A549 (cell line): ENCODE measurements at regions not wholly inside any gene's neighbourhood (a gene's known extent, or its start where the extent isn't known, plus 50 kb on each side); places are given as distances from the start of the nearest gene placed in this dataset.

Source experiments
- ATAC-seq, 2 experiments: fragments of 200-7000 bp in 1 of 2; fragments of >200 bp in 1 of 2; cut with Nextera tagmentation in 1 of 2; cut with Tn5 transposase in 1 of 2; 3 replicates each; pipeline versions ENCODE4 v1.8.0 to v1.9.1; 2018 to 2020; ENCODE audit warnings: mild to moderate bottlenecking in 1 of 2, moderate library complexity in 1 of 2
- CTCF ChIA-PET: fragments of 300-600 bp; sonication (Branson Sonifier 250); formaldehyde crosslinking; extraction: SDS; loops from one replicate; lab custom pipeline; 2021; ENCODE audit warnings: antibody characterized with exemption, inconsistent platforms; lab: Yijun Ruan, JAX
- POLR2A ChIA-PET: fragments of 350-600 bp; formaldehyde crosslinking; extraction: SDS; loops from one replicate; lab custom pipeline; 2021; ENCODE audit warnings: antibody characterized with exemption, inconsistent platforms; lab: Yijun Ruan, JAX
- DNase-seq, 2 experiments: peaks; one replicate each; pipeline versions ENCODE4 v3.0.0 to v3.0.0-alpha.2; 2011 to 2016; ENCODE audit warnings: low read depth in 1 of 2, low spot score in 1 of 2
- FAIRE-seq: peaks from 2 replicates; lab custom pipeline; 2011; peaks lifted over from hg19 to GRCh38; lab: Jason Lieb, UNC
- H3K27ac ChIP-seq, 2 experiments: fragments of >200 bp; sonication (Bioruptor Twin); formaldehyde crosslinking; 3 replicates each; pipeline ENCODE4 v1.5.1; 2016 to 2017
- H3K4me1 ChIP-seq: fragments of >200 bp; sonication (Bioruptor Twin); formaldehyde crosslinking; 3 replicates; pipeline ENCODE4 v1.6.1; 2016
- H3K4me2 ChIP-seq: fragments of >200 bp; sonication (Bioruptor Twin); formaldehyde crosslinking; 3 replicates; pipeline ENCODE4 v1.6.1; 2016
- H3K4me3 ChIP-seq: fragments of >200 bp; sonication (Bioruptor Twin); formaldehyde crosslinking; 3 replicates; pipeline ENCODE4 v1.5.1; 2016
- H3K9me3 ChIP-seq: fragments of >200 bp; sonication (Bioruptor Twin); formaldehyde crosslinking; 3 replicates; pipeline ENCODE4 v1.6.1; 2016
- BHLHE40 ChIP-seq: IDR thresholded peaks from 2 replicates; pipeline ENCODE4 v1.6.1; 2012; ENCODE audit warnings: low read depth, low read length, inconsistent platforms
- EHF ChIP-seq: fragments of 250-450 bp; sonication (Bioruptor Pico); IDR thresholded peaks from 2 replicates; pipeline ENCODE4 v1.5.0; 2020; ENCODE audit warnings: mild to moderate bottlenecking
- ESRRA ChIP-seq: fragments of 150-350 bp; IDR thresholded peaks from 2 replicates; pipeline ENCODE4 v1.6.1; 2014; ENCODE audit warnings: mild to moderate bottlenecking, low read length, borderline replicate concordance
- FOSB ChIP-seq: fragments of 250-450 bp; sonication (Bioruptor Pico); IDR thresholded peaks from 2 replicates; pipeline ENCODE4 v1.5.0; 2020; ENCODE audit warnings: mild to moderate bottlenecking, moderate library complexity
- HEYL ChIP-seq: fragments of 250-450 bp; sonication (Bioruptor Pico); IDR thresholded peaks from 2 replicates; pipeline ENCODE4 v1.8.0; 2021; ENCODE audit warnings: mild to moderate bottlenecking, moderate library complexity
- MAZ ChIP-seq: fragments of 150-350 bp; IDR thresholded peaks from 2 replicates; pipeline ENCODE4 v1.6.1; 2014; ENCODE audit warnings: antibody characterized with exemption, low read depth, low read length, borderline replicate concordance
- MYC ChIP-seq: IDR thresholded peaks from 2 replicates; pipeline ENCODE4 v1.6.1; 2012; ENCODE audit warnings: mild to moderate bottlenecking, inconsistent platforms, low read length, improper control_type of control experiment, borderline replicate concordance
- NFE2L2 ChIP-seq: fragments of 150-350 bp; conservative IDR thresholded peaks from 2 replicates; pipeline ENCODE4 v1.6.1; 2014; ENCODE audit warnings: low read length
- POLR2A ChIP-seq: IDR thresholded peaks from 2 replicates; pipeline ENCODE4 v1.6.1; 2012; ENCODE audit warnings: mild to moderate bottlenecking, low read length
- POLR2AphosphoS2 ChIP-seq: conservative IDR thresholded peaks from 2 replicates; pipeline ENCODE4 v1.6.1; 2012; ENCODE audit warnings: low read length, improper control_type of control experiment, inconsistent platforms
- RFX5 ChIP-seq: fragments of 450-650 bp; IDR thresholded peaks from 2 replicates; pipeline ENCODE4 v1.7.1; 2014; ENCODE audit warnings: antibody characterized with exemption, mild to moderate bottlenecking, moderate library complexity
- TP53 ChIP-seq: fragments of 250-450 bp; sonication (Bioruptor Pico); IDR thresholded peaks from 2 replicates; pipeline ENCODE4 v1.5.0; 2021; ENCODE audit warnings: mild to moderate bottlenecking, moderate library complexity
- ZSCAN20 ChIP-seq: fragments of 250-450 bp; sonication (Bioruptor Pico); IDR thresholded peaks from 2 replicates; pipeline ENCODE4 v1.8.0; 2022; ENCODE audit warnings: mild to moderate bottlenecking, moderate library complexity
- WGBS: methylation state at CpG from one replicate; pipeline ENCODE4 v1.1.6; 2017; ENCODE audit errors: missing lambda C conversion rate; 5-methylcytosine and 5-hydroxymethylcytosine counted together
- TF ChIP-seq, protein P1 (sequence below): fragments of >200 bp; sonication (Bioruptor Twin); formaldehyde crosslinking; IDR thresholded peaks from 2 replicates; pipeline ENCODE4 v1.6.1; 2016
- TF ChIP-seq, protein P2 (sequence below): fragments of >200 bp; sonication (Bioruptor Twin); formaldehyde crosslinking; IDR thresholded peaks from 3 replicates; pipeline ENCODE4 v1.5.1; 2016
- TF ChIP-seq, protein P3 (sequence below): IDR thresholded peaks from 2 replicates; pipeline ENCODE4 v1.6.1; 2012; ENCODE audit warnings: low read depth, borderline replicate concordance
- TF ChIP-seq, protein P4 (sequence below): fragments of 250-450 bp; sonication (Bioruptor Pico); IDR thresholded peaks from 2 replicates; pipeline ENCODE4 v1.5.0; 2020; ENCODE audit warnings: low read depth, mild to moderate bottlenecking, moderate library complexity
- TF ChIP-seq, protein P5 (sequence below): fragments of >200 bp; sonication (Bioruptor Twin); formaldehyde crosslinking; IDR thresholded peaks from 3 replicates; pipeline ENCODE4 v1.6.1; 2016

DNA sequence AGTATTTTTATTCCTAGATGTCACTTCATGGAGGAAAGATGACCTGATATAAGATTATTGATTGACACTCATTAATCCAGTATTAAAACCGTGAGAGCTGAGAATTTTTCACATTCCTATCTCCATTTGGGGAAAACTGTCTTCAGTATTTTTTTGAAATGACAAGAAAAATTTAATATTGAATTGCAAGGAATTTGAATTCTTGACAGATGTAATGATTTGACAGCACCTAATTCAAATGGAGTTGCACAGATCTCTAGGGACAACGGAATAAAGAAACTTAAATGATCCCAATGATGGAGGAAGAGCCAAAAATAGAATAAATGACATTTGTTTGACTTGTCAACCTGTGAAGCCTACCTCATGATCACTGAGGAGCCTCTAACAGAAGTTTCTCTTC lies 1591.4 kb downstream of the HACE1 start (continued):
- TF ChIP-seq MYC (no peak), BHLHE40 (no peak)
- TF ChIP-seq, all 56 proteins: peak for 0

DNA sequence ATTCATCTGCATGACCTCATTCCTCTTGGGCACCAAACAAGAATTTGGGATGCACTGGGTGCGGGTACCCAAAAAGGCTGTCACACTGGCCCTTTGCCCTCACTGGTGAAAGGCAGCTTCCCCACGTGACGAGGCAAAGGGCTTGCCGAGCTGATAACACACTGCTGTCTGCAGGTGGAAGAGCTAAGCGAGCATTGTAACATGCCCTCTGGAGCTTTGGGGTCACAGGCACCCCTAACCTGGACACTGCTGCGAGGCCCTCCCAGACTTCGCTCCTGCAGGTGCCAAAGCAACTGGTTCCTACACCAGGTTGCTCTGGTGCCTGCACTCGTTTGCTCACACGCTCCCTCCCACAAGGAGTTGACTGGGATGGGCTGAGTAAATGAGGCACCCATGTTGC lies 1595.7 kb downstream of the HACE1 start:
- no peak for DNase-seq
- H3K27ac ChIP-seq, result no peak overlapping the region
- H3K4me2 ChIP-seq, result no peak overlapping the region
- H3K4me3 ChIP-seq, result no peak overlapping the region
- no peak for ATAC-seq
- TF ChIP-seq FOSB (CRISPR knock-in tag), result no peak
- TF ChIP-seq, protein P1, sequence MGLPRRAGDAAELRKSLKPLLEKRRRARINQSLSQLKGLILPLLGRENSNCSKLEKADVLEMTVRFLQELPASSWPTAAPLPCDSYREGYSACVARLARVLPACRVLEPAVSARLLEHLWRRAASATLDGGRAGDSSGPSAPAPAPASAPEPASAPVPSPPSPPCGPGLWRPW, result no peak
- TF ChIP-seq, protein P2, sequence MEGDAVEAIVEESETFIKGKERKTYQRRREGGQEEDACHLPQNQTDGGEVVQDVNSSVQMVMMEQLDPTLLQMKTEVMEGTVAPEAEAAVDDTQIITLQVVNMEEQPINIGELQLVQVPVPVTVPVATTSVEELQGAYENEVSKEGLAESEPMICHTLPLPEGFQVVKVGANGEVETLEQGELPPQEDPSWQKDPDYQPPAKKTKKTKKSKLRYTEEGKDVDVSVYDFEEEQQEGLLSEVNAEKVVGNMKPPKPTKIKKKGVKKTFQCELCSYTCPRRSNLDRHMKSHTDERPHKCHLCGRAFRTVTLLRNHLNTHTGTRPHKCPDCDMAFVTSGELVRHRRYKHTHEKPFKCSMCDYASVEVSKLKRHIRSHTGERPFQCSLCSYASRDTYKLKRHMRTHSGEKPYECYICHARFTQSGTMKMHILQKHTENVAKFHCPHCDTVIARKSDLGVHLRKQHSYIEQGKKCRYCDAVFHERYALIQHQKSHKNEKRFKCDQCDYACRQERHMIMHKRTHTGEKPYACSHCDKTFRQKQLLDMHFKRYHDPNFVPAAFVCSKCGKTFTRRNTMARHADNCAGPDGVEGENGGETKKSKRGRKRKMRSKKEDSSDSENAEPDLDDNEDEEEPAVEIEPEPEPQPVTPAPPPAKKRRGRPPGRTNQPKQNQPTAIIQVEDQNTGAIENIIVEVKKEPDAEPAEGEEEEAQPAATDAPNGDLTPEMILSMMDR, result no peak
- no peak for TF ChIP-seq NFE2L2
- TF ChIP-seq RFX5, result no peak
- no peak for TF ChIP-seq HEYL (CRISPR knock-in tag)
- no peak for TF ChIP-seq MAZ
- TF ChIP-seq, protein P3, sequence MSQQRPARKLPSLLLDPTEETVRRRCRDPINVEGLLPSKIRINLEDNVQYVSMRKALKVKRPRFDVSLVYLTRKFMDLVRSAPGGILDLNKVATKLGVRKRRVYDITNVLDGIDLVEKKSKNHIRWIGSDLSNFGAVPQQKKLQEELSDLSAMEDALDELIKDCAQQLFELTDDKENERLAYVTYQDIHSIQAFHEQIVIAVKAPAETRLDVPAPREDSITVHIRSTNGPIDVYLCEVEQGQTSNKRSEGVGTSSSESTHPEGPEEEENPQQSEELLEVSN, result no peak
- no peak for TF ChIP-seq EHF (CRISPR knock-in tag)
- TF ChIP-seq, protein P4, sequence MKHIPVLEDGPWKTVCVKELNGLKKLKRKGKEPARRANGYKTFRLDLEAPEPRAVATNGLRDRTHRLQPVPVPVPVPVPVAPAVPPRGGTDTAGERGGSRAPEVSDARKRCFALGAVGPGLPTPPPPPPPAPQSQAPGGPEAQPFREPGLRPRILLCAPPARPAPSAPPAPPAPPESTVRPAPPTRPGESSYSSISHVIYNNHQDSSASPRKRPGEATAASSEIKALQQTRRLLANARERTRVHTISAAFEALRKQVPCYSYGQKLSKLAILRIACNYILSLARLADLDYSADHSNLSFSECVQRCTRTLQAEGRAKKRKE (CRISPR knock-in tag), result no peak
- ChIA-PET CTCF (no interaction called here), POLR2A (no interaction called here)
- no peaks in the 10 kb centered on the region for H3K4me1 ChIP-seq
- 23% methylated on average over 6 of the region's 9 CpGs for WGBS
- FAIRE-seq, result no peak
- no peaks in the 10 kb centered on the region for H3K9me3 ChIP-seq

DNA sequence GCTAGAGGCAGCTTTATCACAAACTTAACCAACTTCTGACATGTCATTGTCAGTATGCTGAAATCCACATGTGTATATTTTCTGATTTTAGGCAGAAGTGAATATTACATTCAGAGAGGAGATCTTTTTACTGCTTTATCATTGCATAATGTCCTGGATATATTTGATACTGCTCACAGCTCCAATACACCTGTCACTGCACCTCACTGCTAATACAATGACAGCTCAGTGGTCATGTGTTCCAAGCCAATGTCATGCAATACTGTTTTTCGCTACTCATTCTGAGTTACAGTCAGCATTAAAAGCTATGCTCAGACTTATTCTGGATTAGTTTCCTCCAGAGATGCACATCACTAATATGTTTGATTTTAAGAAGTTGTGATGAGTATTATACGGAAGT lies 1604.6 kb downstream of the HACE1 start:
- no peak overlapping the region for H3K4me2 ChIP-seq
- WGBS, result 22% methylated on average over 2 of the region's 2 CpGs
- no peak overlapping the region for H3K27ac ChIP-seq
- ChIA-PET CTCF (no interaction called here), POLR2A (no interaction called here)
- no peak overlapping the region for H3K4me3 ChIP-seq
- no peak for TF ChIP-seq TP53
- TF ChIP-seq, protein P5, sequence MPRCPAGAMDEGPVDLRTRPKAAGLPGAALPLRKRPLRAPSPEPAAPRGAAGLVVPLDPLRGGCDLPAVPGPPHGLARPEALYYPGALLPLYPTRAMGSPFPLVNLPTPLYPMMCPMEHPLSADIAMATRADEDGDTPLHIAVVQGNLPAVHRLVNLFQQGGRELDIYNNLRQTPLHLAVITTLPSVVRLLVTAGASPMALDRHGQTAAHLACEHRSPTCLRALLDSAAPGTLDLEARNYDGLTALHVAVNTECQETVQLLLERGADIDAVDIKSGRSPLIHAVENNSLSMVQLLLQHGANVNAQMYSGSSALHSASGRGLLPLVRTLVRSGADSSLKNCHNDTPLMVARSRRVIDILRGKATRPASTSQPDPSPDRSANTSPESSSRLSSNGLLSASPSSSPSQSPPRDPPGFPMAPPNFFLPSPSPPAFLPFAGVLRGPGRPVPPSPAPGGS, result no peak
- TF ChIP-seq POLR2A, result no peak
- no peak for DNase-seq
- no peak for FAIRE-seq
- ATAC-seq, result no peak
- no peaks in the 10 kb centered on the region for H3K4me1 ChIP-seq
- H3K9me3 ChIP-seq, result no peaks in the 10 kb centered on the region

DNA sequence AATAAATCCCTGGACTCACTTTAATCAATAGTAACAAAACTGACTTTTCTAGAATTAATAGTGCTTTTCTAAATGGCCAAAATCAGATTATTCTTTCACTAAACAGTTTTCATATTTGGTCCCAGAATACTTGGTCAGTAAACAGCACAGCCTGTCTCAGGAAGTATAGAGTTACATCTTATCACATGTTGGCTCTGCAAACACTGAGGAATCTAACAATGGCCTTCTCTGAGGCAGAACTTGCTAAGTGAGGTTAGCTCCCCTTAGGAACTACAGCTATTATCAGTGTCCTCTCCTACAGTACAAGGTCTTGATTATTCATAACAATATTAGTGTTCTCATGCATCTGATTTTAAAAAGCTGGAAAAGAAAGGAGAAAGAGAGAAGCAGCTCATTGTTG lies 1622.8 kb downstream of the HACE1 start:
- Histone ChIP-seq H3K4me1 (no peaks in the 10 kb centered on the region), H3K27ac (no peak overlapping the region), H3K9me3 (no peaks in the 10 kb centered on the region), H3K4me2 (no peak overlapping the region), H3K4me3 (no peak overlapping the region)
- ChIA-PET CTCF (no interaction called here), POLR2A (no interaction called here)
- ATAC-seq, result no peak
- DNase-seq, result no peak
- no peak for TF ChIP-seq EHF (CRISPR knock-in tag)
- TF ChIP-seq ESRRA, result no peak
- TF ChIP-seq POLR2AphosphoS2, result no peak
- no peak for TF ChIP-seq ZSCAN20 (CRISPR knock-in tag)
- no peak for FAIRE-seq
